ENCODE measurements at regions not wholly inside any gene's neighbourhood (a gene's known extent, or its start where the extent isn't known, plus 50 kb on each side); places are given as distances from the start of the nearest gene placed in this dataset.

DNA sequence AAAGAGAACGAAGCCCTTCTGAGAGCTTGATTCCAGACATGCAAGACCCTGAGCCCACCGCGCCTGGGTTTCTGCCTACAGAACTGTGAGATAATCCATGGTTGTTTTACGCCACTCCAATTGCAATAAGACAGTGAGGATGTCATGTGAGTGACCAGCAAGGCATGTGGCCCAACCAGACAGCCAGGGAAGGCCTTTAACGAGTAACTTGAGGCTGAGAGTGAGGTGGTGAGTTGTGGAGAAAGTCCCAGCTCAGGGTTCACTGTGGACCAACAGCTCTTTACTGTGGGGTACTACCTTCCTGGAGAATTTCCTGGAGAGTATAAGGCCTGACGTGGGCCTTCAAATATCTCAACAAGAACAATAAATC lies 153.9 kb downstream of the ETS2 start:
- no peak for DNase-seq (ENCODE audit: low read depth in 1 of 2, low spot score in 1 of 2)

DNA sequence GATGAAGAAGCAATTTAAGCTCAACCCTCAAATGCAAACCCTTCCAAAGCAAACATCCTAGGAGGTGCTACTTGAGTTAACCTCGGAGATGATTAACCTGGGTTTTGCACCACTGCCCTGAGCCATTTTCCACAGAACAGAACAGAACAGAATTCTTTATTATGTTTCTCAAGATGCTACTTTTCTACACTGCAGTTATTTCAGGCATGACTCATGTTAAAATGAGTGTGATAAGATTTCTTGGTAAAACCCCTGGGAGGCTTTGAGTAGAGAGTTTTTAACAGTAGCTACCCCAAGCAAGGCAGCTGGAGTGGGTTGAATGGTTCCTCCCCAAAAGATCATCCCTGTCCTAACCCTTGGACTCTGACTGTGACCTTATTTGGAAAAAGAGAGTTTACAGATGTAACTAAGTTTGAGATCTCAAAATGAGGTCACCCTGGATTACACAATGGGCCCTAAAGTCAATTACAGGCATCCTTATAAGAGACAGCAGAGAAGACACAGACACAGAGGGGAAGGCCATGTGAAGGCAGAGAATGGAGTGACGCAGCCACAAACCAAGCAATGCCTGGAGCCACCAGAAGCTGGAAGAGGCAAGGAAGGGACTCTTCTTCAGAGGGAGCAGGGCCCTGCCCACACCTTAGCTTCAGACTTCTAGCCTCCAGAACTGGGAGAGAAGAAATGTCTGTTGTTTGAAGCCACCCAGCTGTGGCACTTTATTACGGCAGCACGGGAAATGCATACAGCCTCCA lies 153.4 kb downstream of the ETS2 start:
- DNase-seq (ENCODE audit: low read depth in 1 of 2, low spot score in 1 of 2): no peak

DNA sequence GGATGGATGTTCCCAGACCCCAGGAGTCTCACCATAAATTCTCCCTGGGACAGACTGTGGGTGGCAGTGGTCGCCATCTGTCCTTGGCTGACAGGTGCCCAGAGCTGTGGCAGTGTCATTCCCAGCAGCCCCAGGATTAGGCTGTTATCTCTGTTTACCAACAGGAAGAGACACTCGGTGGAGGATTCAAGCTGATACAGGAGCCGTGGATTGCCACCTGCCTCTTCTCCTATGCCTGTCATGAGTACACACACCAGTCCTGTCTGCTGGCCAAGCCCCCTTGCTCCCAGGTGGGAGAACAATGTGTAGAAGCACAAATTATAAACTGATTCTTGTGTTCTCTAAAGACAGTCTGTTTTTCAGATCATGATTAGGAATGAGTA lies 152.6 kb downstream of the ETS2 start:
- DNase-seq (ENCODE audit: low read depth in 1 of 2, low spot score in 1 of 2): no peak

DNA sequence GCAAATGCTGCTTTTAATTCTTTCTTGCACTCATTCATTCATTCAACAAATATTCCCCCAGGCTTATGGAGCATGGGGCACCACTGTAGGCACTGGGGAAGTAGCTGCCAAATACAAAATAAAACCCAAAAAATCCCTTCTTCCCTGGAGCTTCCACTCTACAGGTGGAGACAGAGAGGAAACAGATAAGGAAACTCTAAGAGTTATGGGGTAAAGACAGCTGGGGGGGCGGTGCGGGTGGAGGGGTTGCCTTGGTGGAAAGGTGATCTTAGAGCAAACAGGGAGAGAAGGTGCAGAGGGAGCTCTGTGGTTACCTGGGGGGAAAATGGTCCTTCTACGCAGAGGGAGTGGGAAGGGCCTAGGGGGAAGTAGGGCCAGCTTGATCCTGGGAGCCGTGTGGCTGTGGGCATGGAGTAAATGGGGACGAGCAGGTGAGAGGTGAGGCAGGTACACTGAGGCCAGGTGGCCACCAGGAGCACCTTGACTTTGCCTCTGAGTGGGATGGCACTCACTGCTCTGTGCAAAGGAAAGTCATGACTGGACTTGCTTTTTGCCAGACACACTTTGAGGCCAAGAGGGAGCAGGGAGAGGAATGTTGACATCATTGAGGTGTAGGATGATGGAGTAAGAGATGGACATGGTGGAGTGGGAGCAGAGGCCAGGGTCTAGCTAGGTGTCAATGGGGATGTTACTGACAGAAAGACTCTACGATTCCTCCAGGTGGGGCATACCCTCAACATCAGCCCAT lies 152.0 kb downstream of the ETS2 start:
- no peak for DNase-seq (ENCODE audit: low read depth in 1 of 2, low spot score in 1 of 2)

DNA sequence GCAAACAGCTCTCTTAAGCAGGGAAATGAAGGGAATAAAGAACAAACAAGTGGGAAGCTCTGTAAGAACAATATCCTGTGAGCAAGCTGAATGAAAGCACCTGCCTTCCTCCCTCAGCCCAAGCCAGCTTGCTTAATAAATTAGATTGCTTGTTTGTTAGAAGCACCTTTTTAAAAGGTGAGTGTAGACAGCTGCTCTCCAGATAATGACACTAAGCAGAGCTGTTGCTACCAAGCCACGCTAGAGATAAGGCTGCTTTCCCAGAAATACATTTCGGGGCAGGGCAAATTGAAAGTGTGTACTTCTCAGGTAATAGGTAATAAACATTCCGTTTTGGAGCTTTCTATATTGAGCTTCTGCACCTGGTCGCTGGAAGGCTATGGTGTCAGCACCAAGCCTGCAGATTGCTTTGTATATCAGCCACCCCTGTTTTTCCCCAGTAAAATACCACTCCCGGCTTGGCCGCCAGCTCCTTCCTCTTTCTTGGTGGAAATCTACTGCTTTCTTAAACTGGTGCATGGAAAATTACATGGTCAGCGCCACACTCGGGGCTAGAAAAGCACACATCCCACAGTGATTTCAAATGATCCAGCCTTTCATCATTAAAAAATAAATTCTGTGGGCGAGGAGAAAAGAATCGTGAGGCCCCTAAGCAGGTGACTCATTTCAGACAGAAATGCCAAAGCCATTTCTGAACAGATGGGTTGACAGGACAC lies 151.3 kb downstream of the ETS2 start:
- no peak for DNase-seq (ENCODE audit: low read depth in 1 of 2, low spot score in 1 of 2)

DNA sequence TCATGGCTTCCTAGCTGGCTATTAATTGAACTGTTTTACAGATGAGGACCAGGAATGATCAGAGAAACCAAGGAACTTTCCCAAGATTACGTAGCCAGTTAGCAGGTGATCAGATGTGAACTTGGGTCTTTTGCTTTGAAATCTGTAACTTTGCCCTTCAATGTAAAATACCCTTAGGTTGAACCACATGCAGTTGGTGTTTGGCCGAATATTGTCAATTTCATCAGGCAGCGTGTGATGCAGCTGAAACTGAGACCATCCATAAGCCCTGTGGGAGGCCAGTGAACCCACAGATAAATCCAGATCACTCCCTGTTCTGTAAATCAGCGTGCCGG lies 150.8 kb downstream of the ETS2 start:
- no peak for DNase-seq (ENCODE audit: low read depth in 1 of 2, low spot score in 1 of 2)

DNA sequence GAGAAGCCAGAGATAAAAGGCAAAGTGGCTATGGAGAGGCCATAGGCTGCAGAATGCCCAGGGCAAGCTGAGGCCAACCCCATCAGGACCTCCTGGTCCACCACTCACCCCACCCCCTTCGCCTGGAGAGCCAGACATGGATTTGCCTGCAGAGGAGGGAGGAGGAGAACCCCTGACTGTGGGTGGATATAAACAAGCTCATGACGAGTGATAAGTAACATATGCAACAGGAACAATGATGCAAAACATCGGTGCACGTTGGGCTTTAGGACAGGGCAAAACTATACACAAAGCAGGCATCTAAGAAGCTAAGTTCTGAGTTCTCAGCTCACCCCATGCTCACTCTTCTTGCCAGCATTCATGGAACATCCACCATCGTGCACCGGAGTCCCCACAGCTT lies 150.3 kb downstream of the ETS2 start:
- DNase-seq (ENCODE audit: low read depth in 1 of 2, low spot score in 1 of 2): no peak

DNA sequence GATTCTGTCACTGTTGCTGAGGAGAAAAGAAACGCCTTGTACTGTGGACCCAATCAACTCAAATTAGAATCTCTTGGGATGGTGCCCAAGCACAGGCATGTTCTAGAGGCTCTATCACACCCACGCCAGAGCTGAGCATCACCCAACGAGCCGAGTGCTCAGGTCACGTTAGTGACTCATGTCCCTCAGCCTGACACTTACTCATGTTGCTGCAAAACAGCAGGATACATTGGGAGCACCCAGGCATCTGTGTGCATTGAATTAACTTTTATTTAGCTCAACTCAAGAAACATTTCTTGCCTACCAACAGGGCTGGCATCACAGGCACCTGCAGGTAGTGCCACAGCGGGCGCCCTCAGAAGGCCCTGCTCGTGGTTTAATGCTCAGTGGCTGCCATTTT lies 149.8 kb downstream of the ETS2 start:
- DNase-seq (ENCODE audit: low read depth in 1 of 2, low spot score in 1 of 2): no peak

DNA sequence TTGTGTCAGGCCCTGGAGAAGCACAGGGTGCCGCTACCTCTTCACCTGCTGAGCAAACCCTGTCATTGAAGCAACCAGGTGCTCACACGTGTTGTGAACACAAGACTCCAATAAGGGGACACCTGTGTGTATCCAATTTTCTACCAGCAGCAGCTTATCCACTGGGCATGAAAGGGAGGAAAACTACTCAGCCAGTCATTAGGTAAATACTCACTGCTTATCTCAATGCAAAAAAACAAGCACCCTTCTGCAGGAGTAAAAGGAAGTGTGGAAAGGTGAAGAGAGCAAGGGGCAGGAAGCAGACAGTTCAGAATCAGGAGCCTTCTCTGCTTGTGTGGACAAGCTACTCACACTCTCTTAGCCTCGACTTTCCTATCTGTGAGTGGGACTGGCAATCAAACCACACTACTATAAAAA lies 148.9 kb downstream of the ETS2 start:
- DNase-seq (ENCODE audit: low read depth in 1 of 2, low spot score in 1 of 2): no peak

DNA sequence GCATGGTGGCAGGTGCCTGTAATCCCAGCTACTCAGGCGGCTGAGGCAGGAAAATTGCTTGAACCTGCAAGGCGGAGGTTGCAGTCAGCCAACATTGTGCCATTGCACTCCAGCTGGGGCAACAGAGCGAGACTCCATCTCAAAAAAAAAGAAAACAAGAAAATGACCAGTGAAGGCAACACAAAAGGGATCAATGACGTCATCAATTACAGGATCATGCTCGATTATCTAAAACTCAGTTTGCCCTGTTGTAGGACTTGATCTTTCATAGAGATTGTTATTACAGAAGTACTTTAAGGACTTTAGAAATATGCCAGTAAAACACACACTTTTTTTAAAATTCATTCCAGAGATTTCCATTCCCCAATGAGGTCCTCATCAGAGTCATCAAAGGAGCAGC lies 147.8 kb downstream of the ETS2 start:
- DNase-seq (ENCODE audit: low read depth in 1 of 2, low spot score in 1 of 2): no peak

DNA sequence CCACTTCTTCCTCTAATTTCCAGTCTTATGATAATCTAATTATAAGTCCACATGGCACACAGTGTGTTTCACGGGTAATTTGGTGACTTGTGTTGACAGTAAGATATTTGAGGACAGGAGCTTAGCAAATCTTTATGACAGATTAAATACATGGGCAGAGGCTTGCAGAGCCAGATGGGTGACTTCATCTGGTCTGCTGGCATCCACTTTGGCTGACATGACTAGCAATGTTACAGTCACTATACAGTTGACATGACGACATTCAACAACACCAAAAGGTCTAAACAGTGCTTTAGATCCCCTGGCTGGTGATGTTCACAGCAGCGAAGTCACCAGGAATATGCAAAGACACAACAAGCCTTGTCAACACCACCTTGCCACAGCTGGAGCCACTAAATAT lies 147.2 kb downstream of the ETS2 start:
- DNase-seq (ENCODE audit: low read depth in 1 of 2, low spot score in 1 of 2): no peak

DNA sequence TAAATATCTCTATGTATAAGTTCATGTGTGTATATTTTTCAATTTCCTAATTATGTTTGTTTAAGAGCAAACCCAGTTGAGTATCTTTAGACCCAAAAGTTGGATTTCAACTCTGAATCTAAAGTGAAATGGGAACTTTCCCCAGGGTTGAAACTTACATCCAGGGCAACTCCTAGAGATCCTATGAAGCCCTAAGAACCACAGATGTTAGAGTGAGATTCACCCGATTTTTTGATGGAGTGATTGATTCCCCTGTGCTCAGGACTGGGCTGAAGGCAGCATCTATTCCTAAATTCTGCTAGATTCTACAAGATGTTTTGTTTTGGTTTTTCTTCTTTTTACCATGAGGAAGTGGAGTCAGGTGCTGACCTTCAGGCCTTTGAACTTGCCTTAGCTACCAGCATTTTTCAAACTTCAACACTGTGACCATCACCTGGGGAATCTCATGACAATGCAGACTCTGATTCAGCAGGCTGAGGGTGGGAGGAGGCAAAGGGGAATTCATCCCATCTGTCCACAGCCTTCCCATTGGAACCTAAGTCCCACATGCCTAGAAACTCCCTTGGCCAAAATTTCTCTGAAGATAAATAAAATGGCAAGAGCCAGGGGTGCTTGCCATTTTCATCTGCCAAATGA lies 145.5 kb downstream of the ETS2 start:
- no peak for DNase-seq (ENCODE audit: low read depth in 1 of 2, low spot score in 1 of 2)

DNA sequence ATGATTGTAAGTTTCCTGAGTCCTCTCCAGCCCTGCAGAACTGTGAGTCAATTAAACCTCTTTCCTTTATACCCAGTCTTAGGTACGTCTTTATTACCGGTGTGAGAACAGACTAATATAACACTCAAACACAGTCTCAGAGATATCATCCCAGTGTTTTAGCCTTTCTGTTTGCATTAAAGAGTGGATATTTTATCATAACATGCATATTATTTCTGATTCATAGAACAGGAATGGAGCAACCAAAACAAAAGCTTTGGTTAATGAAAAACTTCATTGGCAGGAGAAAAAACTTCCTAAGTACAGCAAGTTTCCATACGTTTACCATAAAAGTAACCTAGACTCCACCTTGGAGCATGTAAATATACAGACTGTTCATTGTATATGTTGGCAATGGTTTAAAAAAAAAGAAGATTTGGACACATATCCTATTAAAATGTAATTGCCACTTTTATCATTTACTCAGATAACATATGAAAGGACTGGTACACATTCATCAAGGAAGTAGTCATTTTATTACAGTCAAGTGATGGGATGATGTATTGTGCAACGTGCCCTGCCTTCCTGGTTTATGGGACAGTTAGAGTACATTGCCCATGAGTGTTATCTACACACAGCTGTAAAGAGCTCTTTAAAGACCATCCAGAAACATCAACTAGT lies 144.8 kb downstream of the ETS2 start:
- no peak for DNase-seq (ENCODE audit: low read depth in 1 of 2, low spot score in 1 of 2)

DNA sequence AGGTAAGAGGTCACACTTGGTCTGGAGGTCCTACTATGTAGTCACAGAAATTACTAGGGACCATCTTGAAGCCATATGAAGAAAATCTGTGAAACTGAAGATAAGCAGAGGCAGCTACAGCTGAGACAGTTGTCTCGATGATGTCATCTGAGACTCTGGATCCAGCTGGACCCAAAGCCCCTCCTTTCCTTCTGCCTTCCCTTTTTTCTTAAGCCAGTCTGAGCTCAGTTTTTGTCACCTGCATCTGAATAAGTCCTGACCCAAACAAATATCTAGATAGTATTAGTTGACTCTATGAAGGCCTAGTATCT lies 143.3 kb downstream of the ETS2 start:
- no peak for DNase-seq (ENCODE audit: low read depth in 1 of 2, low spot score in 1 of 2)

DNA sequence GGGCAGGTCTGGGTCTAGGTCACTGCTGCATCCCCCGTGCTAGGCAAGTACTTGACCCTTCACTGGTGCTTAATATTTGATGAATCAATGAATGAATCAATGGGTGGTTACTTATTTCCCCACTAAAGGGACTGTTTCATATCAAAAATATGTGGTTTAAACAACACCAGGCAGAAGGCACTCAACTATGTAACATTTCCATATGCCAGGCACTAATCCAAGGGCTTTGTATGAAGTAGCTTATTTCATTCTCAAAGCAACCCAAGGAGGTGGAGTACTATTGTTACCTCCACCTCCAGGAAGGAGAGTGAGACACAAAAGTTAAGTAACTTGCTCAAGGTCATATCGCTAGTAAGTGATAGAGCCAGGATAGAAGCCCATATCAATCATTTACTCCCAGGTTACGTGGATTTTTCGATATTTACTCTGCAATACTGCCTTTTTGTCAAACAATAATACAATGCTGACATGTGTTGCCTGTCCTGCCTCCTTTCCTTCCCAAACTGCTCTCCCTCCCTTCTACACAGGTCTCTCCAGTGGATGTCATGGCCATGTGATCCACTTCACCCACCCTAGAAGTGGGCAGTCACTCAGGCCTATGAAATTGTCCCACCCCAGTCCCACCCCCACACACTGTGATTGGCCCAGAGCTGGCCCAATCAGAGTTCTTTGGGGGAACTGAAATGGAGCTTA lies 142.8 kb downstream of the ETS2 start:
- no peak for DNase-seq (ENCODE audit: low read depth in 1 of 2, low spot score in 1 of 2)

DNA sequence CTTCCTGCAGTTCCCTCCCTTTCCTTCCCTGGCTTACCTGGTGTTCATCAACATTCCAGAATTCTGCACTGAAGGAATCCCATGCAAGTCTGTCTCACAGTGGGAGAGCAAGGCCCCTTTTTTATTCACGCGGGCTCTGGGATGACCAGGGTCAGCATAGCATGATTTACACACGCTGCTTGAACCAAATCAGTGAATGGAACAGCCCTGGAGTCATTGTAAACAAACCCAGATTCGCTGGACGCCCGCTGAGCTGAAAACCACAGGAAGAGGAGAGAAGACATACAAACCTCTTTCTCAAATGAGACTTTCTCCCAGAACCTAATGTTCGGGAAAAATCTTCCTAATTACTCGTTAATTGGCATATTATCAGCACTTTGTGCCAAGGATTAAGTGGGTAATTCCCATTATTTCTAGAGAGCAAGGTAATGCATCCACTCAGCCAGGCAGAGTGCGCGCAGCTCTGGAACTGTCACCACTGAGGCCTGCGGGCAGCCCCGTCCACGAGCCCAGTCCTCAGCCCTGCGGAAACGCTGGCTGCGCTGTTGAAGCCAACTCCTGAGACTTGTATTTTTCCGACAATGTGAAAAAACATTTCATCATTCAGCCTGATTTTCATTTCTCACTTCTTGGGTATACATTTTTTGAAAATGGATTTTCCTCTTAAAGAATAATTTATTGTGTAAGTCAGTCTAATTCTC lies 140.0 kb downstream of the ETS2 start:
- DNase-seq (ENCODE audit: low read depth in 1 of 2, low spot score in 1 of 2): no peak

DNA sequence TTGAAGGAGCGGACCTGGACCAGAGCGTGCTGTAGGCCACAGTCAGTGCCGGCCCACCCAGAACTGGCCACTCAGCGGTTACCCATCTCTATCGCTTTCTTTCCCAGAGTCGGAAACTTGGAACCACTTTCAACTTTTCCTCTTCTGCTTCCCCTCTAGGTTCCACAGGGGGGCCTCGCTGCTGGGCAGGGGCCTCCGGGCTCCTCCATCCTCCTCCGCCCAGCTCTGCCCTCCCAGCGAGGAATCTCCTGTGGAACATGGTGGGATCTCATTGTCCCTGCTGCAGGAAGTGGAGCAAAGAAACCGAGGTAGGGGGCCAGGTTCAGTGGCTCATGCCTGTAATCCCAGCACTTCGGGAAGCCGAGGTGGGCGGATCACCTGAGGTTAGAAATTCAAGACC lies 139.2 kb downstream of the ETS2 start:
- DNase-seq (ENCODE audit: low read depth in 1 of 2, low spot score in 1 of 2): no peak

DNA sequence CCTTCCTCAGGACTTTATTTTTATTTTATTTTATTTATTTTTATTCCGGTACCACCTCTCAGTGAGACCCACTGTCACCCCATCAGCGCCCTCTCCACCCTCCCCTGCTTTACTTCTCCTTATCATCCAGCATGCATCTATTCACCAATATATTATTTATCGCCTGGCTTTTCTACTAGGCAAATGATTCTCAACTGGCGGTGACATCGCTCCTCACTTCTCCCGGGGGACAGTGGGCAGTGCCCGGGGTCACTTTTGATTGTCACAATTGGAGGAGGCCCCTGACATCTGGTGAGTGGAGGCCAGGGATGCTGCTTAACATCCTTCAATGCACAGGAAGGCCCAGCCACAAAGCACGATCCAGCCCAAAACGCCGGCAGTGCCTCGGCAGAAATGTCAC lies 138.7 kb downstream of the ETS2 start:
- DNase-seq (ENCODE audit: low read depth in 1 of 2, low spot score in 1 of 2): no peak

DNA sequence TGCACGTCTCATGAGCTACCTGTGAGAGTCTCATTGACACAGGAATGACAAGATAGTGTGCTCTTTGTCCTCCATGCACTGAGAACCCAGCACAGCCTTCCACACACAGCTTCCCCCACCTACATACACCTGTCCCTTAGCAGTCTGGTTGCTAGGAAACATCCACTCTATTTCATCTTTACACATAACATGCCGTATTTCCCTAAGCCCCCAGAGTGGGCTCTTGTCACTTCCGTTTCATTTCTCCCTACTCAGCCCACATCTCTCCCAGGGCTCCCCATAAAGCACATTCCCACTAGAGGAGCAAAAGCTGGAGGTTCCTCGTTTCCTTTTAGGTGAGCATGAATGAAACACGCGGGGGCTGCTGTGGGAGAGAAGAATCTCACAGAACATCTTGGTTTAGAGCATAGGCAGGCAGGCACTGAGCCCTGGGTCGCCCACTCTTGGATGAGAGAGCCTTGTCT lies 137.1 kb downstream of the ETS2 start:
- no peak for DNase-seq (ENCODE audit: low read depth in 1 of 2, low spot score in 1 of 2)

DNA sequence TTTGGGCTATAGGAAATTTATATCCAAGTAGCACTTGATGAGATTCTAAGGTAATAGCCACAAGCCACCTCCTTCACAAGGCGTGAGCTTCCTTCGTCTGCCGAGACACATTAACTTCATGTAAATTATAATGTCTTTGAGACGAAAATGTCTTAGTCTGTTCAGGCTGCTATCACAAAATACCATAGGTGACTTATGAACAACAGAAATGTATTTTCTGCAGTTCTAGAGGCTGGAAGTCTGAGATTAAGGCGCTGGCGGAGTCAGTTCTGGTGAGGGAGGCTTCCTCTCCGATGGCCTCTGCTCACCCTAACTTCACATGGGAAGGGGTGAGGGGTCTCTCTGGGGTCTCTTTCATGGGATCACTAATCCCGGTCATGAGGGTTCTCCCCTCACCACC lies 133.0 kb downstream of the ETS2 start:
- DNase-seq (ENCODE audit: low read depth in 1 of 2, low spot score in 1 of 2): no peak

Data from stimulated activated CD4-positive, alpha-beta T cell treated with anti-CD3 and anti-CD28 coated beads, Interleukin-15, amount 100 ng/mL, for 1 hour (primary cell).